HepG2 (cell line): ENCODE measurements at regions not wholly inside any gene's neighbourhood (a gene's known extent, or its start where the extent isn't known, plus 50 kb on each side); places are given as distances from the start of the nearest gene placed in this dataset.

Experiments
- ATAC-seq: fragments of 200-7000 bp; cut with Tn5 transposase; 3 replicates; pipeline ENCODE4 v1.9.1; 2020; ENCODE audit warnings: mild to moderate bottlenecking, moderate library complexity
- BruUV-seq: library from RNA; stranded (reverse); fragments of 400-500 nt; replicated peaks from 2 replicates; lab custom pipeline; 2021; lab: Mats Ljungman, UMichigan
- CTCF ChIA-PET: fragments of 300-600 bp; formaldehyde crosslinking; extraction: SDS; loops from one replicate; lab custom pipeline; 2021; ENCODE audit warnings: low total read pairs, inconsistent platforms, low intra/inter-chr PET ratio; lab: Yijun Ruan, JAX
- POLR2A ChIA-PET: fragments of 350-600 bp; sonication (Branson Sonifier 250); formaldehyde crosslinking; loops from one replicate; lab custom pipeline; 2020; ENCODE audit warnings: antibody characterized with exemption, inconsistent platforms; lab: Yijun Ruan, JAX
- DNase-seq: peaks from one replicate; pipeline ENCODE4 v3.0.0-alpha.2; 2015; ENCODE audit warnings: low spot score
- FAIRE-seq: peaks from 3 replicates; lab custom pipeline; 2011; peaks lifted over from hg19 to GRCh38; lab: Jason Lieb, UNC
- H2AFZ ChIP-seq: one replicate; pipeline ENCODE4 v1.6.1; 2011; ENCODE audit warnings: low read length, inconsistent platforms
- H3K27ac ChIP-seq: fragments of 300-600 bp; 3 replicates; pipeline ENCODE4 v1.8.0; 2011; ENCODE audit warnings: mixed run types, mild to moderate bottlenecking, mixed read lengths, low read length, inconsistent platforms; ENCODE audit not compliant: insufficient read depth; ENCODE audit errors: extremely low read length
- H3K27me3 ChIP-seq, 2 experiments: fragments of 200-600 bp in 1 of 2; 2 replicates in 1 of 2; 3 replicates in 1 of 2; pipeline versions ENCODE4 v1.6.0 to v1.8.0; 2011; ENCODE audit warnings: low read length in 2 of 2, mild to moderate bottlenecking in 2 of 2, moderate library complexity in 2 of 2, inconsistent platforms in 1 of 2; ENCODE audit not compliant: insufficient read depth in 2 of 2, control insufficient read depth in 1 of 2
- H3K36me3 ChIP-seq, 2 experiments: fragments of 200-600 bp in 1 of 2; replicated peaks in 1 of 2; 2 replicates in 1 of 2; 3 replicates in 1 of 2; pipeline versions ENCODE4 v1.5.1 to v1.8.0; 2011; ENCODE audit warnings: low read length in 2 of 2, inconsistent platforms in 1 of 2; ENCODE audit not compliant: insufficient read depth in 2 of 2, control insufficient read depth in 1 of 2
- H3K4me1 ChIP-seq: 2 replicates; pipeline ENCODE4 v1.5.1; 2012; ENCODE audit warnings: low read length, inconsistent platforms; ENCODE audit not compliant: insufficient read depth
- H3K4me2 ChIP-seq: 2 replicates; pipeline ENCODE4 v1.6.0; 2011; ENCODE audit warnings: low read depth, low read length, inconsistent platforms
- H3K4me3 ChIP-seq, 3 experiments: fragments of 200-600 bp in 1 of 3; sonication (generic), shearing (Covaris generic) in 1 of 3; replicated peaks in 1 of 3; 2 replicates each; pipeline ENCODE4 v1.5.1; 2011 to 2016; ENCODE audit warnings: low read length in 3 of 3, inconsistent platforms in 2 of 3, low read depth in 2 of 3, mild to moderate bottlenecking in 2 of 3, control low read depth in 1 of 3, mixed read lengths in 1 of 3; ENCODE audit not compliant: insufficient read depth in 1 of 3
- H3K79me2 ChIP-seq: one replicate; pipeline ENCODE4 v1.6.1; 2011; ENCODE audit warnings: low read length, inconsistent platforms; ENCODE audit not compliant: insufficient read depth
- H3K9ac ChIP-seq: 2 replicates; pipeline ENCODE4 v1.6.0; 2011; ENCODE audit warnings: mild to moderate bottlenecking, low read depth, low read length, inconsistent platforms; ENCODE audit not compliant: insufficient read depth
- H3K9me3 ChIP-seq: 2 replicates; pipeline ENCODE4 v1.5.1; 2012; ENCODE audit warnings: mild to moderate bottlenecking, low read length
- H4K20me1 ChIP-seq: 2 replicates; pipeline ENCODE4 v1.6.0; 2011; ENCODE audit warnings: inconsistent platforms, mild to moderate bottlenecking, low read length, moderate library complexity; ENCODE audit not compliant: insufficient read depth
- GMEB2 ChIP-seq: IDR thresholded peaks from 2 replicates; pipeline ENCODE4 v1.6.1; 2016; ENCODE audit warnings: missing biosample characterization, missing genetic modification reagents, low read depth
- GRHL1 ChIP-seq: sonication (generic); formaldehyde crosslinking; conservative IDR thresholded peaks from 2 replicates; pipeline ENCODE4 v1.8.0; 2022; ENCODE audit warnings: missing genetic modification reagents
- LRRFIP1 ChIP-seq: sonication (generic); formaldehyde crosslinking; conservative IDR thresholded peaks from 2 replicates; pipeline ENCODE4 v1.4.0; 2020; ENCODE audit warnings: missing genetic modification reagents
- MTA1 ChIP-seq: sonication (generic); formaldehyde crosslinking; IDR thresholded peaks from 2 replicates; pipeline ENCODE4 v1.4.0; 2020; ENCODE audit warnings: missing genetic modification reagents, mild to moderate bottlenecking, borderline replicate concordance
- NFYB ChIP-seq: sonication (generic); formaldehyde crosslinking; IDR thresholded peaks from 2 replicates; pipeline ENCODE4 v1.4.0; 2020; ENCODE audit warnings: missing genetic modification reagents
- NR0B2 ChIP-seq: sonication (generic); formaldehyde crosslinking; IDR thresholded peaks from 2 replicates; pipeline ENCODE4 v1.4.0; 2020; ENCODE audit warnings: mild to moderate bottlenecking, missing genetic modification reagents
- PBX2 ChIP-seq: IDR thresholded peaks from 2 replicates; pipeline ENCODE4 v1.6.1; 2016; ENCODE audit warnings: control low read depth
- POGZ ChIP-seq: sonication (generic); formaldehyde crosslinking; IDR thresholded peaks from 2 replicates; pipeline ENCODE4 v1.4.0; 2020; ENCODE audit warnings: mild to moderate bottlenecking, missing genetic modification reagents
- SOX6 ChIP-seq, 2 experiments: fragments of 450-650 bp in 1 of 2; sonication (generic) in 1 of 2; formaldehyde crosslinking in 1 of 2; IDR thresholded peaks; 2 replicates each; pipeline versions ENCODE4 v1.4.0 to v1.6.1; 2017 to 2020; ENCODE audit warnings: antibody characterized with exemption in 1 of 2, mild to moderate bottlenecking in 1 of 2, missing genetic modification reagents in 1 of 2
- TSC22D2 ChIP-seq: sonication (generic); formaldehyde crosslinking; IDR thresholded peaks from 2 replicates; pipeline ENCODE4 v1.5.1; 2020; ENCODE audit warnings: missing genetic modification reagents, mild to moderate bottlenecking, borderline replicate concordance
- ZMYM3 ChIP-seq: sonication (generic); formaldehyde crosslinking; IDR thresholded peaks from 2 replicates; pipeline ENCODE4 v1.5.1; 2020; ENCODE audit warnings: mild to moderate bottlenecking, missing genetic modification reagents
- ZNF230 ChIP-seq: sonication (generic); formaldehyde crosslinking; IDR thresholded peaks from 2 replicates; pipeline ENCODE4 v1.4.0; 2020; ENCODE audit warnings: mild to moderate bottlenecking, missing genetic modification reagents
- ZNF484 ChIP-seq: sonication (generic); formaldehyde crosslinking; IDR thresholded peaks from 2 replicates; pipeline ENCODE4 v1.5.1; 2020; ENCODE audit warnings: mild to moderate bottlenecking, low read depth, missing genetic modification reagents, borderline replicate concordance
- ZNF691 ChIP-seq: sonication (generic); formaldehyde crosslinking; IDR thresholded peaks from 2 replicates; pipeline ENCODE4 v1.4.0; 2020; ENCODE audit warnings: missing genetic modification reagents, low read depth, mild to moderate bottlenecking, borderline replicate concordance
- ZSCAN5A ChIP-seq: sonication (generic); formaldehyde crosslinking; IDR thresholded peaks from 2 replicates; pipeline ENCODE4 v1.8.0; 2022; ENCODE audit warnings: mild to moderate bottlenecking, missing genetic modification reagents, borderline replicate concordance
- WGBS: methylation state at CpG from one replicate; pipeline ENCODE4 v1.1.6; 2017; ENCODE audit warnings: low lambda C conversion rate; 5-methylcytosine and 5-hydroxymethylcytosine counted together
- in situ Hi-C: cut with HindIII; loops from 2 replicates; pipeline ENCODE4 v1.10.0; 2017; ENCODE audit warnings: low pct_unique_long_range_greater_than_20kb; ENCODE audit not compliant: extremely low pct_ligation_motif_present
- intact Hi-C: fragments of 100-400 bp; cut with micrococcal nuclease; formaldehyde crosslinking; loops from one replicate; pipeline ENCODE4 v1.10.0; 2022; ENCODE audit not compliant: unreplicated experiment

GRCh38 chr2:49236316-49236715 is 82.0 kb upstream of the FSHR start:
- DNase-seq (no peak), FAIRE-seq (no peak), ATAC-seq (no peak)
- Histone ChIP-seq H3K79me2 (no peaks in the 10 kb centered on the region), H3K27ac (no peak overlapping the region), H3K27me3 (no peaks in the 10 kb centered on the region; a peak in 1 of 5 replicates), H3K9me3 (no peaks in the 10 kb centered on the region), H4K20me1 (no peaks in the 10 kb centered on the region), H3K4me2 (no peak overlapping the region), H3K9ac (no peak overlapping the region), H3K36me3 (no peaks in the 10 kb centered on the region), H2AFZ (no peak overlapping the region), H3K4me3 (no peak overlapping the region), H3K4me1 (no peaks in the 10 kb centered on the region)
- 0% methylated on average over 1 of the region's 1 CpG for WGBS
- ChIA-PET POLR2A (no interaction called here), CTCF (no interaction called here)
- intact Hi-C loops: no loop called here
- no TSS peak for BruUV-seq
- in situ Hi-C loops: no loop called here
- no peak for TF ChIP-seq ZNF484 (CRISPR knock-in tag)
- no peak for TF ChIP-seq ZNF230 (CRISPR knock-in tag)
- no peak for TF ChIP-seq GMEB2 (CRISPR knock-in tag)
- no peak for TF ChIP-seq PBX2
- TF ChIP-seq NR0B2 (CRISPR knock-in tag): no peak
- TF ChIP-seq LRRFIP1: no peak
- TF ChIP-seq ZMYM3: no peak
- no peak for TF ChIP-seq POGZ (CRISPR knock-in tag)
- no peak for TF ChIP-seq ZNF691 (CRISPR knock-in tag)
- TF ChIP-seq ZSCAN5A (CRISPR knock-in tag): no peak
- no peak for TF ChIP-seq MTA1 (CRISPR knock-in tag)
- no peak for TF ChIP-seq NFYB
- no peak for TF ChIP-seq GRHL1 (CRISPR knock-in tag)
- no peak for TF ChIP-seq SOX6 (IDR thresholded peaks at IDR 0.05)
- no peak for TF ChIP-seq SOX6 (CRISPR knock-in tag; IDR thresholded peaks at IDR 0.05)
- TF ChIP-seq TSC22D2: no peak
